Transverse colon (tissue), 3 donors: ENCODE measurements at regions not wholly inside any gene's neighbourhood (a gene's known extent, or its start where the extent isn't known, plus 50 kb on each side); places are given as distances from the start of the nearest gene placed in this dataset.

Source experiments
- EP300 ChIP-seq: sonication (generic); formaldehyde crosslinking; IDR thresholded peaks from one replicate; pipeline ENCODE4 v1.6.1; 2017; ENCODE audit warnings: antibody characterized with exemption, low read depth
- TF ChIP-seq, protein P1 (sequence below), 5 experiments: fragments of 200-600 bp in 3 of 5; fragments of 450-650 bp in 2 of 5; sonication (generic) in 3 of 5; IDR thresholded peaks; 1 replicate in 2 of 5; 2 replicates in 3 of 5; pipeline ENCODE4 v1.5.1; 2016 to 2017; ENCODE audit warnings: antibody characterized with exemption in 5 of 5, inconsistent platforms in 3 of 5, mild to moderate bottlenecking in 2 of 5, moderate library complexity in 1 of 5

DNA sequence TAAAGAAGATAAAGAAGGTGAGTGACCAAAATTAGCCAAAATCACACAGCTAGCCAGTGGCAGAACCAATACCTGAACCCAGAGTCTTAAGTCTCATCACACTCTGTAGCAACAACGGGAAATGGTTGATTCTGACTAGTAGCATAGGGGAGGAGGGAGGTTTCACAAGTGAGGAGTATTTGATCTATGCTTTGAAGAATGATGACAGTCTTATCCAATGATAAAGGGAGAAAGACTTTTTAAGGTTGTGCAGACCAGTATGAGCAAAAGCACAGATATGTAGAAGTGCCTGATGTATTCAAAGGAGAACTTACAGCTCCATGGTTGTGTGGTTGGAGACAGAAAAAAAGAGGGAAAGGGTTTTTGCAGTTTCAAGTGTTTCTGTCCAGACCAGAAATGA lies 50.7 kb upstream of the LINC00305 start:
- TF ChIP-seq, protein P1, sequence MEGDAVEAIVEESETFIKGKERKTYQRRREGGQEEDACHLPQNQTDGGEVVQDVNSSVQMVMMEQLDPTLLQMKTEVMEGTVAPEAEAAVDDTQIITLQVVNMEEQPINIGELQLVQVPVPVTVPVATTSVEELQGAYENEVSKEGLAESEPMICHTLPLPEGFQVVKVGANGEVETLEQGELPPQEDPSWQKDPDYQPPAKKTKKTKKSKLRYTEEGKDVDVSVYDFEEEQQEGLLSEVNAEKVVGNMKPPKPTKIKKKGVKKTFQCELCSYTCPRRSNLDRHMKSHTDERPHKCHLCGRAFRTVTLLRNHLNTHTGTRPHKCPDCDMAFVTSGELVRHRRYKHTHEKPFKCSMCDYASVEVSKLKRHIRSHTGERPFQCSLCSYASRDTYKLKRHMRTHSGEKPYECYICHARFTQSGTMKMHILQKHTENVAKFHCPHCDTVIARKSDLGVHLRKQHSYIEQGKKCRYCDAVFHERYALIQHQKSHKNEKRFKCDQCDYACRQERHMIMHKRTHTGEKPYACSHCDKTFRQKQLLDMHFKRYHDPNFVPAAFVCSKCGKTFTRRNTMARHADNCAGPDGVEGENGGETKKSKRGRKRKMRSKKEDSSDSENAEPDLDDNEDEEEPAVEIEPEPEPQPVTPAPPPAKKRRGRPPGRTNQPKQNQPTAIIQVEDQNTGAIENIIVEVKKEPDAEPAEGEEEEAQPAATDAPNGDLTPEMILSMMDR (IDR thresholded peaks at IDR 0.05), result no peak
- TF ChIP-seq EP300, result no peak
